ENCODE measurements at regions not wholly inside any gene's neighbourhood (a gene's known extent, or its start where the extent isn't known, plus 50 kb on each side); places are given as distances from the start of the nearest gene placed in this dataset.

DNA sequence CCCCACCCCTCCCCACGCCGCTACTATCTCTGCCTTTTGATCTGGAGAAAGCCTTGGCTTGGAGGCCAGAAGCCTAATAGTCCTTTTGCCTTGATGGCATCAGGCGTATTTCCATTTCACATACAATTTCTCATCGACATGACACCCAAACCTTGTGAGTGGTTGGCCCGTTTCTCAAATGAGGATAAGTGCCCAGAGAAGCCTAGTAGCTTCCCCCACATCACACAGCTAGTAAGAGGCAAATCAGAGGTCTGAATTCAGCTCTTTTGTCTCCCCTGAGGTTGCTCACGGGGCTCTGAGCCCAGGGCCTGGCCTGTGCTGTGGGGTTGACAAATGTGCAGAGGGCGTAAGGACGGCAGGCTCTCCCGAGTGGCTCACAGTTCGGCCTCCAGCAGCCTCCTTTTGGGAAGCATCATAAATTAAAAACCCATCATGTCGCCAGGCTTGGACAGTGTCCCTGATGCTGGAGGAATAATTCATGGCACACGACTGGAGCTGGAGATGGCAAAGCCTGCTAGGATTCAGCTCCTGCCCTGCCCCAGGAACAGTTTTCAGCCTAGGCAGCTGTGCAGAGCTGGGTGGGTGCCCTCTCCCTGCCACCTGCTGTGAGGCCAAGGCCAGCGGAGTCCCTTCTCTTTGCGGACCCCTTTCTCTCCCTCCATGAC is 263.8 kb downstream of the NSG2 start:
- TF ChIP-seq ARNTL (CRISPR knock-in tag; IDR thresholded peaks at IDR 0.05; ENCODE audit: borderline replicate concordance, low read depth), result no peak
- no peak for TF ChIP-seq TOX (CRISPR knock-in tag; IDR thresholded peaks at IDR 0.05; ENCODE audit: borderline replicate concordance)
- TF ChIP-seq ZFP3 (CRISPR knock-in tag; IDR thresholded peaks at IDR 0.05), result no peak
- TF ChIP-seq ZNF565 (CRISPR knock-in tag; conservative IDR thresholded peaks at IDR 0.05; ENCODE audit: low read depth), result no peak
- TF ChIP-seq ISL1 (CRISPR knock-in tag; IDR thresholded peaks at IDR 0.05), result no peak
- TF ChIP-seq ZFP30 (CRISPR knock-in tag; IDR thresholded peaks at IDR 0.05), result no peak
- TF ChIP-seq ZNF8 (CRISPR knock-in tag; IDR thresholded peaks at IDR 0.05), result no peak
- TF ChIP-seq, protein P1, sequence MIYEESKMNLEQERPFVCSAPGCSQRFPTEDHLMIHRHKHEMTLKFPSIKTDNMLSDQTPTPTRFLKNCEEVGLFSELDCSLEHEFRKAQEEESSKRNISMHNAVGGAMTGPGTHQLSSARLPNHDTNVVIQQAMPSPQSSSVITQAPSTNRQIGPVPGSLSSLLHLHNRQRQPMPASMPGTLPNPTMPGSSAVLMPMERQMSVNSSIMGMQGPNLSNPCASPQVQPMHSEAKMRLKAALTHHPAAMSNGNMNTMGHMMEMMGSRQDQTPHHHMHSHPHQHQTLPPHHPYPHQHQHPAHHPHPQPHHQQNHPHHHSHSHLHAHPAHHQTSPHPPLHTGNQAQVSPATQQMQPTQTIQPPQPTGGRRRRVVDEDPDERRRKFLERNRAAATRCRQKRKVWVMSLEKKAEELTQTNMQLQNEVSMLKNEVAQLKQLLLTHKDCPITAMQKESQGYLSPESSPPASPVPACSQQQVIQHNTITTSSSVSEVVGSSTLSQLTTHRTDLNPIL (CRISPR knock-in tag; IDR thresholded peaks at IDR 0.05; ENCODE audit: low read depth), result no peak
- TF ChIP-seq PPARA (CRISPR knock-in tag; IDR thresholded peaks at IDR 0.05; ENCODE audit: borderline replicate concordance), result no peak
- no peak for TF ChIP-seq SNAI2 (CRISPR knock-in tag; IDR thresholded peaks at IDR 0.05)
- TF ChIP-seq, protein P2, sequence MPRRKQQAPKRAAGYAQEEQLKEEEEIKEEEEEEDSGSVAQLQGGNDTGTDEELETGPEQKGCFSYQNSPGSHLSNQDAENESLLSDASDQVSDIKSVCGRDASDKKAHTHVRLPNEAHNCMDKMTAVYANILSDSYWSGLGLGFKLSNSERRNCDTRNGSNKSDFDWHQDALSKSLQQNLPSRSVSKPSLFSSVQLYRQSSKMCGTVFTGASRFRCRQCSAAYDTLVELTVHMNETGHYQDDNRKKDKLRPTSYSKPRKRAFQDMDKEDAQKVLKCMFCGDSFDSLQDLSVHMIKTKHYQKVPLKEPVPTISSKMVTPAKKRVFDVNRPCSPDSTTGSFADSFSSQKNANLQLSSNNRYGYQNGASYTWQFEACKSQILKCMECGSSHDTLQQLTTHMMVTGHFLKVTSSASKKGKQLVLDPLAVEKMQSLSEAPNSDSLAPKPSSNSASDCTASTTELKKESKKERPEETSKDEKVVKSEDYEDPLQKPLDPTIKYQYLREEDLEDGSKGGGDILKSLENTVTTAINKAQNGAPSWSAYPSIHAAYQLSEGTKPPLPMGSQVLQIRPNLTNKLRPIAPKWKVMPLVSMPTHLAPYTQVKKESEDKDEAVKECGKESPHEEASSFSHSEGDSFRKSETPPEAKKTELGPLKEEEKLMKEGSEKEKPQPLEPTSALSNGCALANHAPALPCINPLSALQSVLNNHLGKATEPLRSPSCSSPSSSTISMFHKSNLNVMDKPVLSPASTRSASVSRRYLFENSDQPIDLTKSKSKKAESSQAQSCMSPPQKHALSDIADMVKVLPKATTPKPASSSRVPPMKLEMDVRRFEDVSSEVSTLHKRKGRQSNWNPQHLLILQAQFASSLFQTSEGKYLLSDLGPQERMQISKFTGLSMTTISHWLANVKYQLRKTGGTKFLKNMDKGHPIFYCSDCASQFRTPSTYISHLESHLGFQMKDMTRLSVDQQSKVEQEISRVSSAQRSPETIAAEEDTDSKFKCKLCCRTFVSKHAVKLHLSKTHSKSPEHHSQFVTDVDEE (CRISPR knock-in tag; IDR thresholded peaks at IDR 0.05), result no peak
- TF ChIP-seq TCF4 (CRISPR knock-in tag; IDR thresholded peaks at IDR 0.05; ENCODE audit: borderline replicate concordance), result no peak
- no peak for TF ChIP-seq GLIS3 (CRISPR knock-in tag; IDR thresholded peaks at IDR 0.05)

Data from SK-N-SH treated with all-trans-retinoic acid at 6 μM for 48 hours (cell line).